Omental fat pad (tissue), 3 donors: ENCODE measurements at regions not wholly inside any gene's neighbourhood (a gene's known extent, or its start where the extent isn't known, plus 50 kb on each side); places are given as distances from the start of the nearest gene placed in this dataset.

Source experiments
- ATAC-seq: fragments of 150-250 bp; one replicate; pipeline ENCODE4 v1.9.1; 2016; ENCODE audit warnings: mild to moderate bottlenecking, moderate library complexity; ENCODE audit not compliant: low FRiP score
- DNase-seq: peaks from one replicate; pipeline ENCODE4 v3.0.0-alpha.2; 2019; ENCODE audit warnings: low spot score
- CTCF ChIP-seq, 3 donors: fragments of 450-650 bp; IDR thresholded peaks; one replicate each; pipeline ENCODE4 v1.5.1; 2016 to 2017; ENCODE audit warnings: antibody characterized with exemption in 3 of 3, mild to moderate bottlenecking in 3 of 3, moderate library complexity in 2 of 3

GRCh38 chr22:34975721-34976120 lies 90.2 kb upstream of the ISX start:
- DNase-seq (no peak), ATAC-seq (no peak)
- no peak for TF ChIP-seq CTCF (IDR thresholded peaks at IDR 0.05)

GRCh38 chr22:34976474-34976873 lies 89.5 kb upstream of the ISX start:
- no peak for ATAC-seq
- DNase-seq = no peak
- TF ChIP-seq CTCF (IDR thresholded peaks at IDR 0.05) = no peak

GRCh38 chr22:34976886-34977285 lies 89.1 kb upstream of the ISX start:
- ATAC-seq (no peak), DNase-seq (no peak)
- no peak for TF ChIP-seq CTCF (IDR thresholded peaks at IDR 0.05)

- ATAC-seq (no peak), DNase-seq (no peak)
- no peak for TF ChIP-seq CTCF (IDR thresholded peaks at IDR 0.05)
Measured at GRCh38 chr22:34986523-34986922, 79.4 kb upstream of the ISX start.

GRCh38 chr22:34992672-34993071 lies 73.3 kb upstream of the ISX start:
- DNase-seq (no peak), ATAC-seq (no peak)
- no peak for TF ChIP-seq CTCF (IDR thresholded peaks at IDR 0.05)

- ATAC-seq = no peak
- no peak for DNase-seq
- TF ChIP-seq CTCF (IDR thresholded peaks at IDR 0.05) = no peak
Measured at GRCh38 chr22:34993548-34993947, 72.4 kb upstream of the ISX start.

GRCh38 chr22:34997633-34998299 lies 68.2 kb upstream of the ISX start:
- no peak for TF ChIP-seq CTCF (IDR thresholded peaks at IDR 0.05)
- DNase-seq = no peak
- no peak for ATAC-seq
